VCaP (cell line): ENCODE measurements at regions not wholly inside any gene's neighbourhood (a gene's known extent, or its start where the extent isn't known, plus 50 kb on each side); places are given as distances from the start of the nearest gene placed in this dataset.

Experiments
- H3K27ac ChIP-seq: fragments of 450-650 bp; 2 replicates; pipeline ENCODE4 v1.5.1; 2017
- CTCF ChIP-seq: fragments of 450-650 bp; conservative IDR thresholded peaks from 2 replicates; pipeline ENCODE4 v1.5.1; 2017; ENCODE audit warnings: mild to moderate bottlenecking, moderate library complexity

DNA sequence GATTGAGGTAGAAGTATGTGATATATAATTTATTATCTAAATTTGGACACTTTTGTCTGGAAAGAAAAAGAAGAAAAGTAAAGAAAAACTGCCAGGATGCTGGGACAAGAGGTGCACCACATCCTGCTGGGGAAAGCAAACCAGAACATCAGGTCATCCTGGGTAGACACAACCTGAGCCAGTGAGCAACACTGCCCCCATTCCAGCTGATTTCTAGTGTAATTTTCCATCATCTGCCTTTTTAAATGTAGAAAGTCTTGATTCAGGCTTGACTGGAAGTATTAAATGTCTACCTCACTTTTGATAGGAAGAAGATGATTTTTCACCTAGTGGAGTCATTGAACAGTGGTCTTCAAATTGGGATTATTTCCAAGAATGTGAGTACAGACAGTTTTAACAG, 1164.5 kb upstream of the CITED2 start:
- no peak overlapping the region for H3K27ac ChIP-seq
- TF ChIP-seq CTCF = no peak

- no peak overlapping the region for H3K27ac ChIP-seq
- TF ChIP-seq CTCF = no peak
Measured at GRCh38 chr6:140537834-140538705, 1163.6 kb upstream of the CITED2 start.

GRCh38 chr6:140537211-140537610, 1162.8 kb upstream of the CITED2 start:
- no peak for TF ChIP-seq CTCF
- no peak overlapping the region for H3K27ac ChIP-seq

- H3K27ac ChIP-seq = no peak overlapping the region
- TF ChIP-seq CTCF = no peak
Measured at GRCh38 chr6:140535511-140535910, 1161.1 kb upstream of the CITED2 start.

- TF ChIP-seq CTCF = no peak
- H3K27ac ChIP-seq = no peak overlapping the region
Measured at GRCh38 chr6:140533526-140533925, 1159.1 kb upstream of the CITED2 start.

GRCh38 chr6:140504776-140505175, 1130.3 kb upstream of the CITED2 start:
- no peak for TF ChIP-seq CTCF
- no peak overlapping the region for H3K27ac ChIP-seq

DNA sequence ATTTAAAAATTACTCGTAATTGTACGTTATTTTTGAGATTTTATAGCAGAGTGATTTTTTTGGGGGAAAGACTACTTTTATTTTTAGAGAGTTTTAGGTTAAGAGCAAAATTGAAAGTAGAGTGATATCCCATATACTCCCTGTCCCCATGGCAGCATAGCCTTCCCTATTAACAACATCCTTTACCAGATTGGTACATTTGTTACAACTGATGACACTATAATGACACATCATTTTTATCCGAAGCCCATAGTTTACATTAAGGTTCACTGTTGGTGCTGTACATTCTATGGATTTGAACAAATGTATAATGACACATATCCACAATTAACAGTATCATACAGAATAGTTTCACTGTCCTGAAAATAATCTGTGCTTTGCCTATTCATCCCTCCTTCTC, 1126.4 kb upstream of the CITED2 start:
- no peak overlapping the region for H3K27ac ChIP-seq
- no peak for TF ChIP-seq CTCF
